Caco-2 (cell line): ENCODE measurements at regions not wholly inside any gene's neighbourhood (a gene's known extent, or its start where the extent isn't known, plus 50 kb on each side); places are given as distances from the start of the nearest gene placed in this dataset.
A peak's percentile ranks its signal among the peaks of the same experiment; 100 is the strongest.
"Not testable (repeated sequence)": the region's sequence is repeated elsewhere in the genome, so short reads cannot be mapped to it uniquely, and the experiment has no call there.

Source experiments
- BruUV-seq: library from RNA; stranded (reverse); fragments of 400-500 nt; replicated peaks from 2 replicates; lab custom pipeline; 2021; lab: Mats Ljungman, UMichigan
- CTCF ChIA-PET: fragments of 300-600 bp; sonication (Branson Sonifier 250); formaldehyde crosslinking; loops from one replicate; lab custom pipeline; 2022; ENCODE audit warnings: antibody characterized with exemption; lab: Charles Lee
- POLR2A ChIA-PET: fragments of 300-600 bp; sonication (Branson Sonifier 250); formaldehyde crosslinking; loops from one replicate; lab custom pipeline; 2022; ENCODE audit warnings: antibody characterized with exemption; lab: Charles Lee
- DNase-seq, 2 experiments: peaks; one replicate each; pipeline versions ENCODE4 v3.0.0 to v3.0.0-alpha.2; 2020 to 2022
- H3K27me3 ChIP-seq: replicated peaks from 2 replicates; pipeline ENCODE4 v1.6.0; 2011; ENCODE audit warnings: low read length; ENCODE audit not compliant: control insufficient read depth, insufficient read depth
- H3K36me3 ChIP-seq: 2 replicates; pipeline ENCODE4 v1.5.1; 2011; ENCODE audit warnings: low read length; ENCODE audit not compliant: control insufficient read depth, insufficient read depth
- H3K4me1 ChIP-seq: fragments of 250-450 bp; sonication (Bioruptor Pico); 2 replicates; pipeline ENCODE4 v1.5.1; 2020; ENCODE audit warnings: mild to moderate bottlenecking
- H3K4me3 ChIP-seq: 2 replicates; pipeline ENCODE4 v1.5.1; 2011; ENCODE audit warnings: low read depth, mild to moderate bottlenecking, control low read depth, low read length
- H3K9me3 ChIP-seq: fragments of 250-450 bp; sonication (Bioruptor Pico); 2 replicates; pipeline ENCODE4 v1.5.1; 2020; ENCODE audit warnings: mild to moderate bottlenecking, moderate library complexity
- H3K27ac Mint-ChIP-seq: one replicate; pipeline ENCODE4 v1.8.0; 2022; ENCODE audit warnings: mixed read lengths; ENCODE audit not compliant: unreplicated experiment
- H3K27me3 Mint-ChIP-seq: one replicate; pipeline ENCODE4 v1.8.0; 2022; ENCODE audit warnings: mixed read lengths; ENCODE audit not compliant: insufficient read depth, unreplicated experiment
- H3K36me3 Mint-ChIP-seq: one replicate; pipeline ENCODE4 v1.8.0; 2022; ENCODE audit warnings: mild to moderate bottlenecking, mixed read lengths; ENCODE audit not compliant: insufficient read depth, unreplicated experiment
- H3K4me1 Mint-ChIP-seq: one replicate; pipeline ENCODE4 v1.8.0; 2022; ENCODE audit warnings: low read depth, mixed read lengths; ENCODE audit not compliant: unreplicated experiment
- H3K4me3 Mint-ChIP-seq: one replicate; pipeline ENCODE4 v1.8.0; 2022; ENCODE audit warnings: mild to moderate bottlenecking, moderate library complexity, mixed read lengths; ENCODE audit not compliant: unreplicated experiment
- H3K9me3 Mint-ChIP-seq: one replicate; pipeline ENCODE4 v1.8.0; 2022; ENCODE audit warnings: mixed read lengths; ENCODE audit not compliant: unreplicated experiment
- intact Hi-C: fragments of 100-400 bp; cut with micrococcal nuclease; formaldehyde crosslinking; loops from one replicate; pipeline ENCODE4 v1.10.0; 2022; ENCODE audit not compliant: unreplicated experiment

DNA sequence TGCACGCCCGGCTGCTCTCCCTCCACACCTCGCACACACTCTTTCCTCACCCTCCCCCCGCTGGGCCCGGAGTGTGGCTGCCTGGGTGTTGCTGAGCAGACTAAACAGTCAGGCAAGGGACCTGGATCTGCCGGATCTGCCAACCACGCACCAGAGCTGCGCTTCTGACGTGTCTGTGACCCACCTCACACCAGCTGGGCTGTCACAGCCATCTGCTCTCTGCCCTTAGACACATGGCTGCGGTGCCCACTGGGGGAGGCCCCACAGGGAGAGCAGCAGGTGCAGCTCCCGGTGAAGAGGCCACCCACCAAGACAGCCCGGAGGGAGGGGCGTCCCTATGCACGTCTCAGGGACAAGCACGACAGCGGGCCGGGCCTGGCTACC, 5403.1 kb upstream of the TPTE start:
- H3K4me3 ChIP-seq, POLR2A ChIA-PET, H3K27me3 Mint-ChIP-seq, H3K9me3 ChIP-seq, H3K36me3 Mint-ChIP-seq, H3K4me1 ChIP-seq, H3K9me3 Mint-ChIP-seq, intact Hi-C loops, H3K27ac Mint-ChIP-seq, H3K36me3 ChIP-seq, H3K4me3 Mint-ChIP-seq, CTCF ChIA-PET, H3K4me1 Mint-ChIP-seq, H3K27me3 ChIP-seq, DNase-seq, BruUV-seq: not testable (repeated sequence)

DNA sequence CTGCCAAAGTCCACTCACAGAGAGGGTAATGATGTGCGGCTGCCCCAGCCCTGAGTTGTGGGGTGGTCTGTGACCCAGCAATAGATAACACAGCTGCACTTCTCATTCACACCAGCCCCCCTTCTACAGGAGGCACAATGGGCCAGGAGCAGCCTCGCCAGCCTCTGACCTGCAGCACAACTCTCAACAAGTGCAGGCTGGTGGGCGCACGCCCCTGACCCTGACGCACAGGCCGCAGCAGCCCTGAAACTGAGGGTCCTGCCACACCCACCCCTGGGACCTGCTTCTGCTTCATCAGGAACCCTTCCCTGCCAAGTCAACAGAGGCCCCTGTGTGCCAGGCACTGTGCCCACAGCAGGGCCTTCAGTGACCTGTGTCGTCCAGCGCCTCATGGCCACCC, 5402.2 kb upstream of the TPTE start:
- BruUV-seq, CTCF ChIA-PET, H3K4me3 ChIP-seq, POLR2A ChIA-PET, H3K27ac Mint-ChIP-seq, H3K9me3 ChIP-seq, H3K36me3 ChIP-seq, H3K4me3 Mint-ChIP-seq, DNase-seq, H3K27me3 Mint-ChIP-seq, H3K9me3 Mint-ChIP-seq, H3K36me3 Mint-ChIP-seq, intact Hi-C loops, H3K27me3 ChIP-seq, H3K4me1 Mint-ChIP-seq, H3K4me1 ChIP-seq: not testable (repeated sequence)

DNA sequence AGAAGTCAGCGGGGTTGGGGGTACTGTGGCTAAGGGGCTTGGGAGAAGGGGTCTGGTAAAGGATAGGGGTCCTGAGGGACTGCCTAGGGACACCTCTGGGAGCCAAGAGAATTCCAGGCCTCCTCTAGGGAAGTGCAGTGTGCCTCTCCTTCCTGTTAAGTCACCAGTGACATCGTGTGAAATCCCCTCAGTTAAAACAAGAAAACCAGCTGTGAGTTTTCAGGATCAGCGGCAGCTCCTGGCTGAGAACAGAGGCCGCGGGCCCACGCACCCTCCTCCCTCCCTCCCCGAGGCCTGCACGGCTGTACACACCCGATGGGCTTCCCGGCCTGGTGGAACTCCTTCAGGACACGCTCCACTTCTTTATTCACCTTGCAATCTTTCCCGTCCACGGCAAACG, 5400.0 kb upstream of the TPTE start:
- POLR2A ChIA-PET, DNase-seq: not testable (repeated sequence)

GRCh38 chr21:5121849-5122248, 5399.5 kb upstream of the TPTE start:
- H3K27me3 Mint-ChIP-seq, CTCF ChIA-PET, BruUV-seq, H3K4me3 Mint-ChIP-seq, H3K4me3 ChIP-seq, H3K27ac Mint-ChIP-seq, H3K27me3 ChIP-seq, POLR2A ChIA-PET, H3K36me3 Mint-ChIP-seq, H3K9me3 ChIP-seq, H3K9me3 Mint-ChIP-seq, intact Hi-C loops, DNase-seq, H3K4me1 ChIP-seq, H3K36me3 ChIP-seq, H3K4me1 Mint-ChIP-seq: not testable (repeated sequence)

More for the DNA sequence above, 5400.0 kb upstream of the TPTE start:
- intact Hi-C loops, H3K9me3 ChIP-seq, H3K27ac Mint-ChIP-seq, H3K4me3 Mint-ChIP-seq, H3K36me3 Mint-ChIP-seq, BruUV-seq, H3K27me3 ChIP-seq, H3K9me3 Mint-ChIP-seq, H3K36me3 ChIP-seq, H3K27me3 Mint-ChIP-seq, CTCF ChIA-PET, H3K4me1 ChIP-seq, H3K4me1 Mint-ChIP-seq, H3K4me3 ChIP-seq: not testable (repeated sequence)

GRCh38 chr21:5123655-5124054, 5397.7 kb upstream of the TPTE start:
- H3K4me1 ChIP-seq, H3K4me3 ChIP-seq, H3K36me3 ChIP-seq, H3K9me3 Mint-ChIP-seq, H3K9me3 ChIP-seq, POLR2A ChIA-PET, H3K36me3 Mint-ChIP-seq, H3K4me1 Mint-ChIP-seq, H3K4me3 Mint-ChIP-seq, BruUV-seq, H3K27me3 Mint-ChIP-seq, H3K27ac Mint-ChIP-seq, H3K27me3 ChIP-seq, intact Hi-C loops, CTCF ChIA-PET: not testable (repeated sequence)
- DNase-seq, result peak; percentile 30 to 44

- H3K36me3 Mint-ChIP-seq, H3K4me3 ChIP-seq, intact Hi-C loops, H3K4me1 ChIP-seq, H3K9me3 ChIP-seq, H3K9me3 Mint-ChIP-seq, H3K27me3 ChIP-seq, POLR2A ChIA-PET, BruUV-seq, H3K36me3 ChIP-seq, H3K4me1 Mint-ChIP-seq, H3K4me3 Mint-ChIP-seq, H3K27me3 Mint-ChIP-seq, CTCF ChIA-PET, H3K27ac Mint-ChIP-seq: not testable (repeated sequence)
- DNase-seq, result peak; percentile 77 to 81
These were observed 5393.1 kb upstream of the TPTE start for GRCh38 chr21:5128261-5128660.

GRCh38 chr21:5133824-5134223, 5387.6 kb upstream of the TPTE start:
- H3K9me3 Mint-ChIP-seq, H3K4me3 Mint-ChIP-seq, H3K36me3 ChIP-seq, H3K4me1 Mint-ChIP-seq, POLR2A ChIA-PET, H3K4me3 ChIP-seq, H3K9me3 ChIP-seq, H3K27me3 Mint-ChIP-seq, DNase-seq, intact Hi-C loops, CTCF ChIA-PET, H3K4me1 ChIP-seq, H3K27ac Mint-ChIP-seq, BruUV-seq, H3K36me3 Mint-ChIP-seq, H3K27me3 ChIP-seq: not testable (repeated sequence)
